GM23338 (cell line): ENCODE measurements at regions not wholly inside any gene's neighbourhood (a gene's known extent, or its start where the extent isn't known, plus 50 kb on each side); places are given as distances from the start of the nearest gene placed in this dataset.

Source experiments
- ATAC-seq: fragments of 200-7000 bp; cut with Tn5 transposase; 3 replicates; pipeline ENCODE4 v1.9.1; 2020
- DNase-seq: peaks from one replicate; pipeline ENCODE4 v3.0.0-alpha.2; 2015; ENCODE audit warnings: low spot score
- H2AFZ ChIP-seq: fragments of 200-600 bp; sonication (generic); 2 replicates; pipeline ENCODE4 v1.8.0; 2016; ENCODE audit warnings: antibody characterized with exemption, mild to moderate bottlenecking, moderate library complexity
- H3F3A ChIP-seq: fragments of 200-600 bp; sonication (generic); replicated peaks from 2 replicates; pipeline ENCODE4 v1.8.0; 2017; ENCODE audit warnings: antibody characterized with exemption, mixed run types, low read depth
- H3K27ac ChIP-seq: fragments of 200-600 bp; sonication (generic); 2 replicates; pipeline ENCODE4 v1.6.1; 2016; ENCODE audit warnings: low read depth
- H3K27me3 ChIP-seq: fragments of 200-600 bp; sonication (generic); 2 replicates; pipeline ENCODE4 v1.8.0; 2016; ENCODE audit warnings: mild to moderate bottlenecking, mixed run types, moderate library complexity; ENCODE audit not compliant: insufficient read depth
- H3K36me3 ChIP-seq: fragments of 200-600 bp; sonication (generic); 2 replicates; pipeline ENCODE4 v1.8.0; 2016; ENCODE audit warnings: mild to moderate bottlenecking; ENCODE audit not compliant: insufficient read depth
- H3K4me1 ChIP-seq: fragments of 200-600 bp; sonication (generic); 2 replicates; pipeline ENCODE4 v1.8.0; 2016; ENCODE audit warnings: mild to moderate bottlenecking, moderate library complexity; ENCODE audit not compliant: insufficient read depth
- H3K4me2 ChIP-seq: fragments of 200-600 bp; sonication (generic); 2 replicates; pipeline ENCODE4 v1.7.1; 2017; ENCODE audit warnings: mixed run types
- H3K4me3 ChIP-seq: fragments of 200-600 bp; sonication (generic); 2 replicates; pipeline ENCODE4 v1.6.1; 2016; ENCODE audit warnings: mixed run types
- H3K79me2 ChIP-seq: fragments of 200-600 bp; sonication (generic); replicated peaks from 2 replicates; pipeline ENCODE4 v1.8.0; 2017; ENCODE audit warnings: mild to moderate bottlenecking; ENCODE audit not compliant: insufficient read depth
- H3K9me2 ChIP-seq: fragments of 200-600 bp; sonication (generic); 2 replicates; pipeline ENCODE4 v1.8.0; 2017; ENCODE audit not compliant: insufficient read depth
- H4K20me1 ChIP-seq: fragments of 200-600 bp; sonication (generic); replicated peaks from 2 replicates; pipeline ENCODE4 v1.8.0; 2017; ENCODE audit warnings: mild to moderate bottlenecking; ENCODE audit not compliant: insufficient read depth
- H3K27ac Mint-ChIP-seq: 2 replicates; pipeline ENCODE4 v1.8.0; 2020; ENCODE audit warnings: inconsistent platforms, mild to moderate bottlenecking, moderate library complexity, mixed read lengths
- H3K27me3 Mint-ChIP-seq: 3 replicates; pipeline ENCODE4 v1.8.0; 2022; ENCODE audit warnings: low read depth, mild to moderate bottlenecking, moderate library complexity, mixed read lengths, inconsistent platforms; ENCODE audit not compliant: insufficient read depth, poor library complexity
- H3K36me3 Mint-ChIP-seq: 3 replicates; pipeline ENCODE4 v1.8.0; 2021; ENCODE audit warnings: low read depth, mild to moderate bottlenecking, inconsistent platforms, moderate library complexity, mixed read lengths
- H3K4me1 Mint-ChIP-seq: 3 replicates; pipeline ENCODE4 v1.8.0; 2020; ENCODE audit warnings: mild to moderate bottlenecking, inconsistent platforms, mixed read lengths
- H3K4me3 Mint-ChIP-seq: 3 replicates; pipeline ENCODE4 v1.8.0; 2021; ENCODE audit warnings: moderate library complexity, mild to moderate bottlenecking, inconsistent platforms, mixed read lengths
- H3K9me3 Mint-ChIP-seq: 3 replicates; pipeline ENCODE4 v1.8.0; 2020; ENCODE audit warnings: moderate library complexity, mild to moderate bottlenecking, inconsistent platforms, mixed read lengths
- EZH2 ChIP-seq: fragments of 200-600 bp; sonication (generic); IDR thresholded peaks from one replicate; pipeline ENCODE4 v1.8.0; 2017; ENCODE audit warnings: antibody characterized with exemption, mild to moderate bottlenecking, low read depth; ENCODE audit not compliant: unreplicated experiment
- EZH2phosphoT487 ChIP-seq: fragments of 200-600 bp; sonication (generic); IDR thresholded peaks from one replicate; pipeline ENCODE4 v1.8.1; 2018; ENCODE audit warnings: antibody characterized with exemption; ENCODE audit not compliant: unreplicated experiment
- JUNB ChIP-seq: IDR thresholded peaks from one replicate; pipeline ENCODE4 v1.6.1; 2016; ENCODE audit warnings: antibody characterized with exemption; ENCODE audit not compliant: unreplicated experiment
- NANOG ChIP-seq: IDR thresholded peaks from 2 replicates; pipeline ENCODE4 v1.6.1; 2016; ENCODE audit warnings: antibody characterized with exemption, borderline replicate concordance
- POLR2AphosphoS5 ChIP-seq: IDR thresholded peaks from 2 replicates; pipeline ENCODE4 v1.6.1; 2016; ENCODE audit warnings: antibody characterized with exemption, low read depth
- REST ChIP-seq: IDR thresholded peaks from one replicate; pipeline ENCODE4 v1.6.1; 2018; ENCODE audit warnings: antibody characterized with exemption; ENCODE audit not compliant: unreplicated experiment
- STAT1 ChIP-seq: IDR thresholded peaks from one replicate; pipeline ENCODE4 v1.6.1; 2016; ENCODE audit warnings: antibody characterized with exemption; ENCODE audit not compliant: unreplicated experiment
- ZNF331 ChIP-seq: fragments of 250-450 bp; sonication (Bioruptor Pico); IDR thresholded peaks from 2 replicates; pipeline ENCODE4 v1.5.0; 2020; ENCODE audit warnings: low read depth, mild to moderate bottlenecking, moderate library complexity

- Histone ChIP-seq H4K20me1 (no peaks in the 10 kb centered on the region), H3K27me3 (no peaks in the 10 kb centered on the region), H3K36me3 (no peaks in the 10 kb centered on the region), H3K79me2 (no peaks in the 10 kb centered on the region), H3K27ac (no peak overlapping the region), H3K9me2 (no peaks in the 10 kb centered on the region), H3K4me3 (no peak overlapping the region), H2AFZ (no peak overlapping the region), H3K4me2 (no peak overlapping the region), H3F3A (no peaks in the 10 kb centered on the region), H3K4me1 (no peaks in the 10 kb centered on the region)
- Mint-ChIP-seq H3K9me3 (no peaks in the 10 kb centered on the region), H3K4me1 (no peaks in the 10 kb centered on the region), H3K27me3 (no peaks in the 10 kb centered on the region), H3K4me3 (no peak overlapping the region), H3K27ac (no peak overlapping the region), H3K36me3 (no peaks in the 10 kb centered on the region)
- DNase-seq, result no peak
- TF ChIP-seq EZH2phosphoT487, result no peak
- TF ChIP-seq JUNB, result no peak
- TF ChIP-seq STAT1, result no peak
- TF ChIP-seq NANOG, result no peak
- no peak for ATAC-seq
Measured at GRCh38 chr5:163706053-163706771, 200.8 kb downstream of the MAT2B start.

GRCh38 chr5:163712011-163712410 lies 206.6 kb downstream of the MAT2B start:
- no peak for TF ChIP-seq REST
- TF ChIP-seq POLR2AphosphoS5, result no peak
- TF ChIP-seq EZH2, result no peak
- no peak for TF ChIP-seq NANOG
- TF ChIP-seq ZNF331, result no peak
- TF ChIP-seq JUNB, result no peak
- no peak for TF ChIP-seq STAT1
- H3K9me3 Mint-ChIP-seq, result no peaks in the 10 kb centered on the region
- no peak for ATAC-seq

More at GRCh38 chr5:163712011-163712410, 206.6 kb downstream of the MAT2B start:
- no peak overlapping the region for H2AFZ ChIP-seq
- no peaks in the 10 kb centered on the region for H3K36me3 ChIP-seq
- Mint-ChIP-seq H3K36me3 (no peaks in the 10 kb centered on the region), H3K4me3 (no peak overlapping the region), H3K4me1 (no peaks in the 10 kb centered on the region), H3K27ac (no peak overlapping the region), H3K27me3 (no peaks in the 10 kb centered on the region)
- H3K27ac ChIP-seq, result no peak overlapping the region
- no peak for DNase-seq
- H3F3A ChIP-seq, result no peaks in the 10 kb centered on the region
- H3K4me2 ChIP-seq, result no peak overlapping the region
- H3K79me2 ChIP-seq, result no peaks in the 10 kb centered on the region
- H3K27me3 ChIP-seq, result no peaks in the 10 kb centered on the region
- no peaks in the 10 kb centered on the region for H3K4me1 ChIP-seq
- no peaks in the 10 kb centered on the region for H4K20me1 ChIP-seq
- H3K4me3 ChIP-seq, result no peak overlapping the region
- no peaks in the 10 kb centered on the region; the same call in 1 of the 2 replicates for H3K9me2 ChIP-seq
